ENCODE measurements at regions not wholly inside any gene's neighbourhood (a gene's known extent, or its start where the extent isn't known, plus 50 kb on each side); places are given as distances from the start of the nearest gene placed in this dataset.

DNA sequence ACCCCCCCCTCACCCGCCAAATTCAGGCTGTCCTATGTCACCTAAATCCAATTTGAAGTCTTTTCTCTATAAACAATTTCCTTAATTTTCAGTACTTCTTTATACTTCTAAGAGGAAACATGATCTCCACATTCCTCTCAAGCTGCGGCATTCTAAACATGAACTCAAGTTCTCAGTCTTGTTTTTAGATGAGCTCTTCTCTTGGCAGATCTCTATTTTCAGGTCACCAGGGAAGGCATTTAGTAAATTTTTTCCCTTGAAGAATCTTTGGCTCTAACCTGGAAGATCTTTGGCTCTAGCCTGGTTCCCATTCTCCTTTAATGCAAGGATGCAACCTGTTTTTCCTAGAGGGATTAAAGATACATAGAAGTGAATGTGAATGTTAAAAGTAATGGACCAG lies 193.4 kb downstream of the ATG4C start:
- TF ChIP-seq CTCF (IDR thresholded peaks at IDR 0.05), result no peak
- TF ChIP-seq POLR2A (IDR thresholded peaks at IDR 0.05), result no peak

Measured in adrenal gland (tissue), 5 donors.